CD14-positive monocyte (primary cell): ENCODE measurements at regions not wholly inside any gene's neighbourhood (a gene's known extent, or its start where the extent isn't known, plus 50 kb on each side); places are given as distances from the start of the nearest gene placed in this dataset.
A peak's percentile ranks its signal among the peaks of the same experiment; 100 is the strongest.

Experiments
- DNase-seq, 3 donors: peaks; one replicate each; pipeline ENCODE4 v3.0.0-alpha.2; 2011 to 2022
- H2AFZ ChIP-seq: 2 replicates; pipeline ENCODE4 v1.6.0; 2012; ENCODE audit warnings: mild to moderate bottlenecking, low read depth, low read length, inconsistent platforms; ENCODE audit not compliant: insufficient read depth, poor library complexity, severe bottlenecking
- H3K27ac ChIP-seq, 2 donors: 1 replicate in 1 of 2; 2 replicates in 1 of 2; pipeline ENCODE4 v1.5.1; 2012 to 2013; ENCODE audit warnings: low read length in 2 of 2, control low read depth in 1 of 2, inconsistent platforms in 1 of 2, low read depth in 1 of 2, mild to moderate bottlenecking in 1 of 2
- H3K27me3 ChIP-seq, 2 donors: one replicate each; pipeline versions ENCODE4 v1.6.0 to v1.6.1; 2011 to 2013; ENCODE audit warnings: low read length in 2 of 2; ENCODE audit not compliant: control insufficient read depth in 2 of 2, insufficient read depth in 2 of 2
- H3K36me3 ChIP-seq, 2 donors: replicated peaks in 1 of 2; 1 replicate in 1 of 2; 2 replicates in 1 of 2; pipeline versions ENCODE4 v1.5.1 to v1.6.1; 2012 to 2013; ENCODE audit warnings: low read length in 2 of 2, control low read depth in 1 of 2, inconsistent platforms in 1 of 2, mild to moderate bottlenecking in 1 of 2; ENCODE audit not compliant: insufficient read depth in 2 of 2, control insufficient read depth in 1 of 2
- H3K4me1 ChIP-seq, 2 donors: 1 replicate in 1 of 2; 2 replicates in 1 of 2; pipeline versions ENCODE4 v1.5.1 to v1.6.1; 2012 to 2013; ENCODE audit warnings: low read length in 2 of 2, control low read depth in 1 of 2, inconsistent platforms in 1 of 2, mild to moderate bottlenecking in 1 of 2, moderate library complexity in 1 of 2; ENCODE audit not compliant: insufficient read depth in 2 of 2, control insufficient read depth in 1 of 2
- H3K4me2 ChIP-seq: replicated peaks from 2 replicates; pipeline ENCODE3; 2012; ENCODE audit warnings: low read length, moderate library complexity, mild to moderate bottlenecking; ENCODE audit not compliant: poor library complexity, severe bottlenecking; ENCODE audit errors: extremely low read depth
- H3K4me3 ChIP-seq, 3 experiments: fragments of 200-600 bp in 1 of 3; sonication (generic) in 1 of 3; replicated peaks in 1 of 3; 1 replicate in 2 of 3; 2 replicates in 1 of 3; pipeline ENCODE4 v1.5.1; 2011 to 2013; ENCODE audit warnings: low read length in 3 of 3, mild to moderate bottlenecking in 3 of 3, control low read depth in 2 of 3, low read depth in 2 of 3, inconsistent platforms in 1 of 3, moderate library complexity in 1 of 3
- H3K79me2 ChIP-seq: 2 replicates; pipeline ENCODE4 v1.6.0; 2012; ENCODE audit warnings: mild to moderate bottlenecking, control low read depth, inconsistent platforms, low read length, moderate library complexity; ENCODE audit not compliant: insufficient read depth
- H3K9ac ChIP-seq: 2 replicates; pipeline ENCODE4 v1.6.0; 2017; ENCODE audit warnings: low read length, mild to moderate bottlenecking; ENCODE audit not compliant: insufficient read depth, poor library complexity, severe bottlenecking
- H3K9me3 ChIP-seq, 2 donors: replicated peaks in 1 of 2; 1 replicate in 1 of 2; 2 replicates in 1 of 2; pipeline versions ENCODE4 v1.5.1 to v1.6.1; 2012 to 2013; ENCODE audit warnings: low read length in 2 of 2, control low read depth in 1 of 2; ENCODE audit not compliant: control insufficient read depth in 1 of 2, insufficient read depth in 1 of 2
- H4K20me1 ChIP-seq: 2 replicates; pipeline ENCODE4 v1.6.0; 2012; ENCODE audit warnings: mild to moderate bottlenecking, low read length, control low read depth, moderate library complexity; ENCODE audit not compliant: insufficient read depth
- H3K27ac Mint-ChIP-seq, 7 donors: one replicate each; pipeline ENCODE4 v1.8.0; 2020; ENCODE audit warnings: mild to moderate bottlenecking in 7 of 7, mixed read lengths in 7 of 7, moderate library complexity in 6 of 7, inconsistent platforms in 2 of 7
- H3K27me3 Mint-ChIP-seq, 3 donors: one replicate each; pipeline ENCODE4 v1.8.0; 2021 to 2022; ENCODE audit warnings: low read depth in 3 of 3, mild to moderate bottlenecking in 3 of 3, mixed read lengths in 3 of 3, moderate library complexity in 3 of 3, inconsistent platforms in 1 of 3
- H3K36me3 Mint-ChIP-seq, 2 donors: one replicate each; pipeline ENCODE4 v1.8.0; 2020; ENCODE audit warnings: mixed read lengths in 2 of 2, inconsistent platforms in 1 of 2, mild to moderate bottlenecking in 1 of 2
- H3K4me1 Mint-ChIP-seq: one replicate; pipeline ENCODE4 v1.8.0; 2020; ENCODE audit warnings: mild to moderate bottlenecking, mixed read lengths
- H3K4me3 Mint-ChIP-seq, 2 donors: one replicate each; pipeline ENCODE4 v1.8.0; 2020; ENCODE audit warnings: mild to moderate bottlenecking in 2 of 2, mixed read lengths in 2 of 2, moderate library complexity in 1 of 2
- H3K9me3 Mint-ChIP-seq, 7 donors: one replicate each; pipeline ENCODE4 v1.8.0; 2020 to 2022; ENCODE audit warnings: mixed read lengths in 7 of 7, mild to moderate bottlenecking in 6 of 7, moderate library complexity in 6 of 7, inconsistent platforms in 2 of 7
- CTCF ChIP-seq: fragments of 200-600 bp; IDR thresholded peaks from one replicate; pipeline ENCODE4 v1.8.0; 2022; ENCODE audit warnings: antibody characterized with exemption, mild to moderate bottlenecking
- WGBS: methylation state at CpG from one replicate; pipeline ENCODE4 v1.1.5; 2013; ENCODE audit warnings: missing lambda C conversion rate; ENCODE audit not compliant: insufficient coverage; 5-methylcytosine and 5-hydroxymethylcytosine counted together
- intact Hi-C, 2 donors: fragments of 100-400 bp; cut with micrococcal nuclease; formaldehyde crosslinking; loops; one replicate each; pipeline versions ENCODE4 v1.15.0 to v1.15.1; 2023

GRCh38 chrX:127177966-127178365 is 358.4 kb downstream of the PRR32 start:
- no peak for TF ChIP-seq CTCF
- Histone ChIP-seq H3K4me1 (no peaks in the 10 kb centered on the region), H3K9ac (no peak overlapping the region), H4K20me1 (no peaks in the 10 kb centered on the region), H2AFZ (no peak overlapping the region), H3K27ac (no peak overlapping the region), H3K36me3 (no peaks in the 10 kb centered on the region), H3K4me3 (no peak overlapping the region), H3K79me2 (no peaks in the 10 kb centered on the region), H3K9me3 (peaks cover 0 to 7% of the 10 kb centered on the region in 2 donors), H3K4me2 (no peak overlapping the region), H3K27me3 (no peaks in the 10 kb centered on the region)
- peaks cover 0 to 3% (median 0%) of the 10 kb centered on the region in 7 donors for H3K9me3 Mint-ChIP-seq
- DNase-seq = no peak
- H3K36me3 Mint-ChIP-seq = no peaks in the 10 kb centered on the region
- H3K4me3 Mint-ChIP-seq = no peak overlapping the region
- WGBS = no CpG with 5 or more reads among the region's 3 CpGs
- H3K27me3 Mint-ChIP-seq = no peaks in the 10 kb centered on the region
- intact Hi-C loops = no loop called here
- H3K4me1 Mint-ChIP-seq = no peaks in the 10 kb centered on the region
- H3K27ac Mint-ChIP-seq = peak overlapping the region in 1 of 7 donors; percentile 55

- H4K20me1 ChIP-seq = no peaks in the 10 kb centered on the region
- H3K4me1 ChIP-seq = no peaks in the 10 kb centered on the region
- intact Hi-C loops = no loop called here
- H2AFZ ChIP-seq = no peak overlapping the region
- H3K9ac ChIP-seq = no peak overlapping the region
- no peaks in the 10 kb centered on the region for H3K27me3 ChIP-seq
- H3K4me2 ChIP-seq = no peak overlapping the region
- no peaks in the 10 kb centered on the region for H3K79me2 ChIP-seq
- no peaks in the 10 kb centered on the region for H3K9me3 ChIP-seq
- H3K4me1 Mint-ChIP-seq = no peaks in the 10 kb centered on the region
- DNase-seq = no peak
- H3K27ac ChIP-seq = no peak overlapping the region
- no peak overlapping the region for H3K4me3 ChIP-seq
- H3K36me3 Mint-ChIP-seq = no peaks in the 10 kb centered on the region
- H3K27me3 Mint-ChIP-seq = no peaks in the 10 kb centered on the region
- no peak for TF ChIP-seq CTCF
- H3K36me3 ChIP-seq = no peaks in the 10 kb centered on the region
- no peak overlapping the region for H3K4me3 Mint-ChIP-seq
- peaks cover 0 to 2% (median 0%) of the 10 kb centered on the region in 7 donors for H3K9me3 Mint-ChIP-seq
- 100% methylated on average over 1 of the region's 3 CpGs for WGBS
- no peak overlapping the region for H3K27ac Mint-ChIP-seq
Observed at GRCh38 chrX:127187095-127187494, 367.6 kb downstream of the PRR32 start.
